Stimulated activated naive CD4-positive, alpha-beta T cell (primary cell): ENCODE measurements at regions not wholly inside any gene's neighbourhood (a gene's known extent, or its start where the extent isn't known, plus 50 kb on each side); places are given as distances from the start of the nearest gene placed in this dataset.
"Not testable (repeated sequence)": the region's sequence is repeated elsewhere in the genome, so short reads cannot be mapped to it uniquely, and the experiment has no call there.

ENCODE experiments used
- DNase-seq, 6 experiments: peaks; one replicate each; lab custom pipeline; 2025; lab: John Stamatoyannopoulos, UW

- DNase-seq, result not testable (repeated sequence)
These were observed 733.1 kb upstream of the TPTE start for GRCh38 chr21:9788281-9788680.

GRCh38 chr21:9790354-9790753, 731.0 kb upstream of the TPTE start:
- not testable (repeated sequence) for DNase-seq

GRCh38 chr21:9791453-9791852, 729.9 kb upstream of the TPTE start:
- not testable (repeated sequence) for DNase-seq

GRCh38 chr21:9795291-9795690, 726.1 kb upstream of the TPTE start:
- not testable (repeated sequence) for DNase-seq

- not testable (repeated sequence) for DNase-seq
These were observed 725.1 kb upstream of the TPTE start for GRCh38 chr21:9796293-9796692.

- not testable (repeated sequence) for DNase-seq
These were observed 713.7 kb upstream of the TPTE start for GRCh38 chr21:9807675-9808074.

GRCh38 chr21:9811223-9812004, 710.0 kb upstream of the TPTE start:
- not testable (repeated sequence) for DNase-seq

GRCh38 chr21:9812507-9812906, 708.9 kb upstream of the TPTE start:
- not testable (repeated sequence) for DNase-seq

GRCh38 chr21:9813894-9814814, 707.2 kb upstream of the TPTE start:
- DNase-seq, result not testable (repeated sequence)

- not testable (repeated sequence) for DNase-seq
These were observed 706.1 kb upstream of the TPTE start for GRCh38 chr21:9815181-9815789.

GRCh38 chr21:9816734-9817334, 704.5 kb upstream of the TPTE start:
- DNase-seq, result not testable (repeated sequence)

GRCh38 chr21:9817841-9818441, 703.4 kb upstream of the TPTE start:
- not testable (repeated sequence) for DNase-seq

- DNase-seq, result not testable (repeated sequence)
These were observed 701.7 kb upstream of the TPTE start for GRCh38 chr21:9819549-9820192.

- not testable (repeated sequence) for DNase-seq
These were observed 700.8 kb upstream of the TPTE start for GRCh38 chr21:9820579-9820978.

GRCh38 chr21:9821472-9821871, 699.9 kb upstream of the TPTE start:
- not testable (repeated sequence) for DNase-seq

GRCh38 chr21:9822093-9822820, 699.1 kb upstream of the TPTE start:
- DNase-seq, result not testable (repeated sequence)

- peak in 1 of 6 experiments; percentile 11 for DNase-seq
These were observed 697.9 kb upstream of the TPTE start for GRCh38 chr21:9823197-9824157.

- DNase-seq, result not testable (repeated sequence)
These were observed 690.6 kb upstream of the TPTE start for GRCh38 chr21:9830801-9831200.

GRCh38 chr21:9832751-9833150, 688.6 kb upstream of the TPTE start:
- not testable (repeated sequence) for DNase-seq
